HepG2 (cell line): ENCODE measurements at regions not wholly inside any gene's neighbourhood (a gene's known extent, or its start where the extent isn't known, plus 50 kb on each side); places are given as distances from the start of the nearest gene placed in this dataset.

Experiments
- CTCF ChIP-seq: sonication (generic); formaldehyde crosslinking; IDR thresholded peaks from 2 replicates; pipeline ENCODE4 v1.5.0; 2020; ENCODE audit warnings: mild to moderate bottlenecking, missing genetic modification reagents, moderate library complexity
- HNRNPK ChIP-seq: fragments of 200-400 bp; formaldehyde crosslinking; IDR thresholded peaks from 2 replicates; pipeline ENCODE4 v1.6.1; 2018; ENCODE audit warnings: low read length, low read depth, moderate library complexity, mild to moderate bottlenecking; ENCODE audit not compliant: poor library complexity, severe bottlenecking
- MEIS2 ChIP-seq: sonication (generic); formaldehyde crosslinking; IDR thresholded peaks from 2 replicates; pipeline ENCODE4 v1.9.0; 2021; ENCODE audit warnings: mild to moderate bottlenecking, missing genetic modification reagents
- RBM22 ChIP-seq: fragments of 200-400 bp; formaldehyde crosslinking; optimal IDR thresholded peaks from 2 replicates; pipeline ENCODE3; 2017; ENCODE audit warnings: mild to moderate bottlenecking, low read length, moderate library complexity
- TF ChIP-seq, protein P1 (sequence below): IDR thresholded peaks from 2 replicates; pipeline ENCODE4 v1.6.1; 2012; ENCODE audit warnings: low read length, improper control_type of control experiment
- TF ChIP-seq, protein P2 (sequence below): sonication (generic); formaldehyde crosslinking; IDR thresholded peaks from 2 replicates; pipeline ENCODE4 v1.4.0; 2020; ENCODE audit warnings: missing genetic modification reagents
- TF ChIP-seq, protein P3 (sequence below), 2 experiments: sonication (generic) in 1 of 2; formaldehyde crosslinking in 1 of 2; IDR thresholded peaks; 2 replicates each; pipeline versions ENCODE4 v1.5.1 to v1.6.1; 2011 to 2020; ENCODE audit warnings: borderline replicate concordance in 1 of 2, low read depth in 1 of 2, low read length in 1 of 2, mild to moderate bottlenecking in 1 of 2, missing genetic modification reagents in 1 of 2, moderate library complexity in 1 of 2

GRCh38 chr16:35841632-35842031 lies 2382.2 kb downstream of the TP53TG3F start:
- TF ChIP-seq, protein P1, sequence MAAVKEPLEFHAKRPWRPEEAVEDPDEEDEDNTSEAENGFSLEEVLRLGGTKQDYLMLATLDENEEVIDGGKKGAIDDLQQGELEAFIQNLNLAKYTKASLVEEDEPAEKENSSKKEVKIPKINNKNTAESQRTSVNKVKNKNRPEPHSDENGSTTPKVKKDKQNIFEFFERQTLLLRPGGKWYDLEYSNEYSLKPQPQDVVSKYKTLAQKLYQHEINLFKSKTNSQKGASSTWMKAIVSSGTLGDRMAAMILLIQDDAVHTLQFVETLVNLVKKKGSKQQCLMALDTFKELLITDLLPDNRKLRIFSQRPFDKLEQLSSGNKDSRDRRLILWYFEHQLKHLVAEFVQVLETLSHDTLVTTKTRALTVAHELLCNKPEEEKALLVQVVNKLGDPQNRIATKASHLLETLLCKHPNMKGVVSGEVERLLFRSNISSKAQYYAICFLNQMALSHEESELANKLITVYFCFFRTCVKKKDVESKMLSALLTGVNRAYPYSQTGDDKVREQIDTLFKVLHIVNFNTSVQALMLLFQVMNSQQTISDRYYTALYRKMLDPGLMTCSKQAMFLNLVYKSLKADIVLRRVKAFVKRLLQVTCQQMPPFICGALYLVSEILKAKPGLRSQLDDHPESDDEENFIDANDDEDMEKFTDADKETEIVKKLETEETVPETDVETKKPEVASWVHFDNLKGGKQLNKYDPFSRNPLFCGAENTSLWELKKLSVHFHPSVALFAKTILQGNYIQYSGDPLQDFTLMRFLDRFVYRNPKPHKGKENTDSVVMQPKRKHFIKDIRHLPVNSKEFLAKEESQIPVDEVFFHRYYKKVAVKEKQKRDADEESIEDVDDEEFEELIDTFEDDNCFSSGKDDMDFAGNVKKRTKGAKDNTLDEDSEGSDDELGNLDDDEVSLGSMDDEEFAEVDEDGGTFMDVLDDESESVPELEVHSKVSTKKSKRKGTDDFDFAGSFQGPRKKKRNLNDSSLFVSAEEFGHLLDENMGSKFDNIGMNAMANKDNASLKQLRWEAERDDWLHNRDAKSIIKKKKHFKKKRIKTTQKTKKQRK = no peak
- no peak for TF ChIP-seq CTCF
- TF ChIP-seq, protein P2, sequence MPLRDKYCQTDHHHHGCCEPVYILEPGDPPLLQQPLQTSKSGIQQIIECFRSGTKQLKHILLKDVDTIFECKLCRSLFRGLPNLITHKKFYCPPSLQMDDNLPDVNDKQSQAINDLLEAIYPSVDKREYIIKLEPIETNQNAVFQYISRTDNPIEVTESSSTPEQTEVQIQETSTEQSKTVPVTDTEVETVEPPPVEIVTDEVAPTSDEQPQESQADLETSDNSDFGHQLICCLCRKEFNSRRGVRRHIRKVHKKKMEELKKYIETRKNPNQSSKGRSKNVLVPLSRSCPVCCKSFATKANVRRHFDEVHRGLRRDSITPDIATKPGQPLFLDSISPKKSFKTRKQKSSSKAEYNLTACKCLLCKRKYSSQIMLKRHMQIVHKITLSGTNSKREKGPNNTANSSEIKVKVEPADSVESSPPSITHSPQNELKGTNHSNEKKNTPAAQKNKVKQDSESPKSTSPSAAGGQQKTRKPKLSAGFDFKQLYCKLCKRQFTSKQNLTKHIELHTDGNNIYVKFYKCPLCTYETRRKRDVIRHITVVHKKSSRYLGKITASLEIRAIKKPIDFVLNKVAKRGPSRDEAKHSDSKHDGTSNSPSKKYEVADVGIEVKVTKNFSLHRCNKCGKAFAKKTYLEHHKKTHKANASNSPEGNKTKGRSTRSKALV = no peak
- no peak for TF ChIP-seq HNRNPK
- no peak for TF ChIP-seq RBM22
- TF ChIP-seq, protein P3, sequence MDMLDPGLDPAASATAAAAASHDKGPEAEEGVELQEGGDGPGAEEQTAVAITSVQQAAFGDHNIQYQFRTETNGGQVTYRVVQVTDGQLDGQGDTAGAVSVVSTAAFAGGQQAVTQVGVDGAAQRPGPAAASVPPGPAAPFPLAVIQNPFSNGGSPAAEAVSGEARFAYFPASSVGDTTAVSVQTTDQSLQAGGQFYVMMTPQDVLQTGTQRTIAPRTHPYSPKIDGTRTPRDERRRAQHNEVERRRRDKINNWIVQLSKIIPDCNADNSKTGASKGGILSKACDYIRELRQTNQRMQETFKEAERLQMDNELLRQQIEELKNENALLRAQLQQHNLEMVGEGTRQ (IDR thresholded peaks at IDR 0.05; ENCODE audit: low read depth, low read length) = no peak
- TF ChIP-seq, protein P3 (CRISPR knock-in tag; IDR thresholded peaks at IDR 0.05; ENCODE audit: borderline replicate concordance) = no peak
- TF ChIP-seq MEIS2 = no peak
